ENCODE measurements at regions not wholly inside any gene's neighbourhood (a gene's known extent, or its start where the extent isn't known, plus 50 kb on each side); places are given as distances from the start of the nearest gene placed in this dataset.
A peak's percentile ranks its signal among the peaks of the same experiment; 100 is the strongest.

DNA sequence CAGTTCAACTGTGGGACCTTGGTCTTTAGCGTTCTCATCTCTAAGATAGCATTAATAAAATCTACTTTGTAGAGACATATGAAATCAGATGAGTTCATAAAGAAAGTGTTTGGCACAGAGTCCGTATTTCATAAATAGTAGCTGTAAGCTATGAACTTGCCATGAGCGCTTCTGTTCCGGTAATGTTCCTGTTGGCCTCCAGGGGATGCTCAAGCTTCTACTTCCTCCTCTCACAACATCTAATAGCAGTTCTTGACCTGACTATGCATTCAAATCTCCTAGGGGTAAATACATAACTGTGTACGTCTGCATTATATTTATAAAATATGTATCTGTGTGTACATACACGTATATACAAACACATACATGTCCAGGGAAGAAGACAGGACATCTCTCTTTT is 288.2 kb upstream of the TMPO start:
- Histone ChIP-seq H3K4me3 (replicated peaks; ENCODE audit: insufficient read depth, low read length) (no peak overlapping the region), H3K27ac (replicated peaks) (no peak overlapping the region), H3K27me3 (ENCODE audit: insufficient read depth, poor library complexity, severe bottlenecking) (no peaks in the 10 kb centered on the region)
- no peak for TF ChIP-seq GABPA (IDR thresholded peaks at IDR 0.05; ENCODE audit: low read depth)
- TF ChIP-seq POLR2AphosphoS5 (IDR thresholded peaks at IDR 0.05; ENCODE audit: low read depth) = no peak
- TF ChIP-seq CTCF (IDR thresholded peaks at IDR 0.05; ENCODE audit: insufficient read depth, low read length) = peak; percentile 66
- TF ChIP-seq, protein P1, sequence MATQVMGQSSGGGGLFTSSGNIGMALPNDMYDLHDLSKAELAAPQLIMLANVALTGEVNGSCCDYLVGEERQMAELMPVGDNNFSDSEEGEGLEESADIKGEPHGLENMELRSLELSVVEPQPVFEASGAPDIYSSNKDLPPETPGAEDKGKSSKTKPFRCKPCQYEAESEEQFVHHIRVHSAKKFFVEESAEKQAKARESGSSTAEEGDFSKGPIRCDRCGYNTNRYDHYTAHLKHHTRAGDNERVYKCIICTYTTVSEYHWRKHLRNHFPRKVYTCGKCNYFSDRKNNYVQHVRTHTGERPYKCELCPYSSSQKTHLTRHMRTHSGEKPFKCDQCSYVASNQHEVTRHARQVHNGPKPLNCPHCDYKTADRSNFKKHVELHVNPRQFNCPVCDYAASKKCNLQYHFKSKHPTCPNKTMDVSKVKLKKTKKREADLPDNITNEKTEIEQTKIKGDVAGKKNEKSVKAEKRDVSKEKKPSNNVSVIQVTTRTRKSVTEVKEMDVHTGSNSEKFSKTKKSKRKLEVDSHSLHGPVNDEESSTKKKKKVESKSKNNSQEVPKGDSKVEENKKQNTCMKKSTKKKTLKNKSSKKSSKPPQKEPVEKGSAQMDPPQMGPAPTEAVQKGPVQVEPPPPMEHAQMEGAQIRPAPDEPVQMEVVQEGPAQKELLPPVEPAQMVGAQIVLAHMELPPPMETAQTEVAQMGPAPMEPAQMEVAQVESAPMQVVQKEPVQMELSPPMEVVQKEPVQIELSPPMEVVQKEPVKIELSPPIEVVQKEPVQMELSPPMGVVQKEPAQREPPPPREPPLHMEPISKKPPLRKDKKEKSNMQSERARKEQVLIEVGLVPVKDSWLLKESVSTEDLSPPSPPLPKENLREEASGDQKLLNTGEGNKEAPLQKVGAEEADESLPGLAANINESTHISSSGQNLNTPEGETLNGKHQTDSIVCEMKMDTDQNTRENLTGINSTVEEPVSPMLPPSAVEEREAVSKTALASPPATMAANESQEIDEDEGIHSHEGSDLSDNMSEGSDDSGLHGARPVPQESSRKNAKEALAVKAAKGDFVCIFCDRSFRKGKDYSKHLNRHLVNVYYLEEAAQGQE (IDR thresholded peaks at IDR 0.05; ENCODE audit: insufficient replicate concordance, low read depth) = no peak
- DNase-seq (ENCODE audit: low read depth in 1 of 2, low spot score in 1 of 2) = peak; percentile 5 to 15

- DNase-seq (ENCODE audit: low read depth in 1 of 2, low spot score in 1 of 2) = no peak
- no peak overlapping the region for H3K4me3 ChIP-seq (replicated peaks; ENCODE audit: insufficient read depth, low read length)
- TF ChIP-seq, protein P1 (IDR thresholded peaks at IDR 0.05; ENCODE audit: insufficient replicate concordance, low read depth) = no peak
- TF ChIP-seq CTCF (IDR thresholded peaks at IDR 0.05; ENCODE audit: insufficient read depth, low read length) = no peak
- no peak for TF ChIP-seq SPI1 (IDR thresholded peaks at IDR 0.05; ENCODE audit: borderline replicate concordance, low read depth)
- TF ChIP-seq GABPA (IDR thresholded peaks at IDR 0.05; ENCODE audit: low read depth) = no peak
- no peak for TF ChIP-seq POLR2AphosphoS5 (IDR thresholded peaks at IDR 0.05; ENCODE audit: low read depth)
- no peak overlapping the region for H3K27ac ChIP-seq (replicated peaks)
- H3K27me3 ChIP-seq (ENCODE audit: insufficient read depth, poor library complexity, severe bottlenecking) = no peaks in the 10 kb centered on the region
Measured at GRCh38 chr12:98228683-98229539, 286.5 kb upstream of the TMPO start.

GRCh38 chr12:98229540-98229924 is 285.9 kb upstream of the TMPO start:
- DNase-seq (ENCODE audit: low read depth in 1 of 2, low spot score in 1 of 2) = no peak
- TF ChIP-seq GABPA (IDR thresholded peaks at IDR 0.05; ENCODE audit: low read depth) = no peak
- no peak for TF ChIP-seq POLR2AphosphoS5 (IDR thresholded peaks at IDR 0.05; ENCODE audit: low read depth)
- TF ChIP-seq, protein P1 (IDR thresholded peaks at IDR 0.05; ENCODE audit: insufficient replicate concordance, low read depth) = no peak
- no peak for TF ChIP-seq CTCF (IDR thresholded peaks at IDR 0.05; ENCODE audit: insufficient read depth, low read length)
- no peak for TF ChIP-seq SPI1 (IDR thresholded peaks at IDR 0.05; ENCODE audit: borderline replicate concordance, low read depth)
- H3K4me3 ChIP-seq (replicated peaks; ENCODE audit: insufficient read depth, low read length) = no peak overlapping the region
- no peaks in the 10 kb centered on the region for H3K27me3 ChIP-seq (ENCODE audit: insufficient read depth, poor library complexity, severe bottlenecking)
- H3K27ac ChIP-seq (replicated peaks) = no peak overlapping the region

Data from HL-60 (cell line).